KMS-11 (cell line): ENCODE measurements at regions not wholly inside any gene's neighbourhood (a gene's known extent, or its start where the extent isn't known, plus 50 kb on each side); places are given as distances from the start of the nearest gene placed in this dataset.
A peak's percentile ranks its signal among the peaks of the same experiment; 100 is the strongest.

ENCODE experiments used
- H2AFZ ChIP-seq: fragments of 200-600 bp; sonication (generic); 2 replicates; pipeline ENCODE4 v1.6.1; 2016; ENCODE audit warnings: antibody characterized with exemption, mixed run types, low read depth
- H3K27ac ChIP-seq: fragments of 200-600 bp; sonication (generic); 2 replicates; pipeline ENCODE4 v1.6.1; 2016; ENCODE audit warnings: mild to moderate bottlenecking, mixed run types
- H3K27me3 ChIP-seq: fragments of 200-600 bp; sonication (generic); 2 replicates; pipeline ENCODE4 v1.6.1; 2017; ENCODE audit warnings: mild to moderate bottlenecking, low read depth, mixed run types, moderate library complexity; ENCODE audit not compliant: insufficient read depth
- H3K36me3 ChIP-seq: fragments of 200-600 bp; sonication (generic); 2 replicates; pipeline ENCODE4 v1.6.1; 2017; ENCODE audit warnings: mild to moderate bottlenecking, mixed run types; ENCODE audit not compliant: insufficient read depth
- H3K4me1 ChIP-seq: fragments of 200-600 bp; sonication (generic); 2 replicates; pipeline ENCODE4 v1.6.1; 2016; ENCODE audit warnings: mild to moderate bottlenecking, low read depth, mixed run types; ENCODE audit not compliant: poor library complexity, severe bottlenecking
- H3K4me2 ChIP-seq: fragments of 200-600 bp; sonication (generic); 2 replicates; pipeline ENCODE4 v1.7.0; 2016; ENCODE audit warnings: mild to moderate bottlenecking, mixed run types
- H3K4me3 ChIP-seq: fragments of 200-600 bp; sonication (generic); IDR thresholded peaks from 2 replicates; pipeline ENCODE4 v1.6.1; 2017; ENCODE audit warnings: low read depth, low read length, mixed read lengths; ENCODE audit not compliant: insufficient read depth
- H3K79me2 ChIP-seq: fragments of 200-600 bp; sonication (generic); 2 replicates; pipeline ENCODE4 v1.6.1; 2016; ENCODE audit warnings: low read depth, mixed run types; ENCODE audit not compliant: insufficient read depth
- H3K9ac ChIP-seq: fragments of 200-600 bp; sonication (generic); 2 replicates; pipeline ENCODE4 v1.6.1; 2016; ENCODE audit warnings: mild to moderate bottlenecking, mixed run types
- H4K20me1 ChIP-seq: fragments of 200-600 bp; sonication (generic); 2 replicates; pipeline ENCODE4 v1.6.1; 2016; ENCODE audit warnings: mild to moderate bottlenecking, mixed run types; ENCODE audit not compliant: insufficient read depth
- CTCF ChIP-seq: fragments of 200-600 bp; sonication (generic); conservative IDR thresholded peaks from 2 replicates; pipeline ENCODE4 v1.6.1; 2017; ENCODE audit warnings: low read depth, mild to moderate bottlenecking, antibody characterized with exemption, low read length, moderate library complexity, mixed read lengths

- no peaks in the 10 kb centered on the region for H3K27me3 ChIP-seq
- no peak overlapping the region for H3K27ac ChIP-seq
- no peaks in the 10 kb centered on the region for H3K79me2 ChIP-seq
- H3K4me2 ChIP-seq: no peak overlapping the region
- no peaks in the 10 kb centered on the region for H3K36me3 ChIP-seq
- no peak for TF ChIP-seq CTCF
- no peak overlapping the region for H2AFZ ChIP-seq
- no peak overlapping the region for H3K9ac ChIP-seq
- no peak overlapping the region for H3K4me3 ChIP-seq
- H4K20me1 ChIP-seq: no peaks in the 10 kb centered on the region
- H3K4me1 ChIP-seq: no peaks in the 10 kb centered on the region
Observed at GRCh38 chr3:63199606-63200005, 78.5 kb upstream of the SYNPR start.

DNA sequence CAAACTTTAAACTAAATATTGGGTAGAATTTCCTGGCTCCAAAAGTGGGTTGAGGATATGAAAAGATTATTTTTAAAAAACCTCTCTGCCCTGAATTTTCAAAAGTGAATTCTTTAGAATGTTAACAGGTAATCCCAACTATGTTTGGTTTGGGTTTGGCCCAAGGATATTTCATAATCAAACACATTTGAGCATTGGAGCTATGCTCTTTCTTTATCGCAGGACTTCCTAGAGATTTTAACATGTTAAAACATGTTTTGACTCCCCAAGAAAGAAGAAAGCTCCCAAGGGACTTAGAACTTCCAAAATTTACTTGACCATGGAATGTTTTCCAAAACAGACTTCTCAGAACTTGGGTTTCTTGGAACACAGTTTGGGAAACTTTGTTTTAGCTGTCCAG is 75.6 kb upstream of the SYNPR start:
- no peak overlapping the region for H2AFZ ChIP-seq
- TF ChIP-seq CTCF: no peak
- H3K4me3 ChIP-seq: no peak overlapping the region
- no peak overlapping the region for H3K4me2 ChIP-seq
- no peaks in the 10 kb centered on the region for H3K79me2 ChIP-seq
- no peaks in the 10 kb centered on the region for H4K20me1 ChIP-seq
- H3K9ac ChIP-seq: no peak overlapping the region
- no peaks in the 10 kb centered on the region for H3K4me1 ChIP-seq
- H3K36me3 ChIP-seq: no peaks in the 10 kb centered on the region
- no peaks in the 10 kb centered on the region for H3K27me3 ChIP-seq
- H3K27ac ChIP-seq: no peak overlapping the region

DNA sequence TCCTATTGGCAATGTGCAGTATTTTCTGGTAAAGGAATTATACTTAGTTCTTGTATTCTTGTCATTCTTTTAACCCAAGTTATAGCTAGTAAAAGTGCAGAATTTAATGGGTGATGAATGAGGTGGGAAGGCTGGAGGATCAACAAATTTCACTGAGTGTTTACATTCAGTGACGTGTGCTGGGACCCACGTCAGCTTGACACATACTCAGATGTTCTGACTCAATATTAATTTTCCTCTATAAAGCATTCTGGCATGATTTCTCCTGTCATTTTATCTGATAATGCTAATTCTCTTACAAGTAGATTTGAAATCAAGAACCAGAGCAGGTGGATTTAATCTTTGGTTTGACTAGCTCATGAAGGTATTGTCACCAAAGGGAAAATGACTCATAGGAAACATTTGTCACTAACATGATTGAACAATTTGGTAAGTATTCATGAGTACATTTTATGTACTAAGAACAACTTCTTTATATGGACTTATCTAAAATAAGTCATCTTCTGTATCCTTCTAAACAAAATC is 71.0 kb upstream of the SYNPR start:
- H3K4me3 ChIP-seq: no peak overlapping the region
- H3K36me3 ChIP-seq: no peaks in the 10 kb centered on the region

DNA sequence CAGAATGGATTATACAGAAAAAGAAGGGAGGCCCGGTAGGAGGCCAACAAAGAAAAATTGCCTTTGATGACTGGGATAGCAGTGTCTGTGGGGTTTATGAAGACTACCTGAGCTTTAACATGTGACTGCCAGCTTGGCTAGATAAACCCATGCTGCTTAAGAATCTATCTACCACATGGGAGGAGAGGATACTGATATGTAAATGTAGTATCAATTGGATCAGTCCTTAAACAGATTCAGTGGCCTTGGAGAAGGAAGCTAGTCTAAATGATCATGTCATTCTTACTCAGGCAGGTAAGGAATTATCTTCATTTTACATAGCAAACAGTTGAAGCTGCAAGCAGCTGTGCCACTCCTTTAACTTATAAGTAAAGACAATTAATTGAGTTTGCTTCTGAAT is 50.0 kb upstream of the SYNPR start:
- H3K27me3 ChIP-seq: no peaks in the 10 kb centered on the region
- H3K4me3 ChIP-seq: no peak overlapping the region
- H3K79me2 ChIP-seq: no peaks in the 10 kb centered on the region
- no peaks in the 10 kb centered on the region for H4K20me1 ChIP-seq
- H2AFZ ChIP-seq: peak overlapping the region; percentile 89; the same call in 1 of the 2 replicates
- no peak overlapping the region for H3K9ac ChIP-seq
- H3K4me1 ChIP-seq: no peaks in the 10 kb centered on the region
- no peak overlapping the region for H3K27ac ChIP-seq
- H3K36me3 ChIP-seq: no peaks in the 10 kb centered on the region
- TF ChIP-seq CTCF: no peak
- no peak overlapping the region; the same call in 1 of the 2 replicates for H3K4me2 ChIP-seq

More for the DNA sequence above, 71.0 kb upstream of the SYNPR start:
- no peaks in the 10 kb centered on the region for H4K20me1 ChIP-seq
- H3K4me1 ChIP-seq: no peaks in the 10 kb centered on the region
- no peaks in the 10 kb centered on the region for H3K79me2 ChIP-seq
- H2AFZ ChIP-seq: no peak overlapping the region
- H3K4me2 ChIP-seq: no peak overlapping the region
- H3K9ac ChIP-seq: no peak overlapping the region
- no peaks in the 10 kb centered on the region for H3K27me3 ChIP-seq
- no peak overlapping the region for H3K27ac ChIP-seq
- TF ChIP-seq CTCF: no peak
